HTR-8/SVneo (cell line): ENCODE measurements at regions not wholly inside any gene's neighbourhood (a gene's known extent, or its start where the extent isn't known, plus 50 kb on each side); places are given as distances from the start of the nearest gene placed in this dataset.
"Not testable (repeated sequence)": the region's sequence is repeated elsewhere in the genome, so short reads cannot be mapped to it uniquely, and the experiment has no call there.

ENCODE experiments used
- DNase-seq: peaks from one replicate; pipeline ENCODE4 v3.0.0; 2011; ENCODE audit warnings: low spot score, mixed read lengths; ENCODE audit not compliant: insufficient read length
- FAIRE-seq: peaks from 2 replicates; lab custom pipeline; 2011; peaks lifted over from hg19 to GRCh38; lab: Jason Lieb, UNC

DNA sequence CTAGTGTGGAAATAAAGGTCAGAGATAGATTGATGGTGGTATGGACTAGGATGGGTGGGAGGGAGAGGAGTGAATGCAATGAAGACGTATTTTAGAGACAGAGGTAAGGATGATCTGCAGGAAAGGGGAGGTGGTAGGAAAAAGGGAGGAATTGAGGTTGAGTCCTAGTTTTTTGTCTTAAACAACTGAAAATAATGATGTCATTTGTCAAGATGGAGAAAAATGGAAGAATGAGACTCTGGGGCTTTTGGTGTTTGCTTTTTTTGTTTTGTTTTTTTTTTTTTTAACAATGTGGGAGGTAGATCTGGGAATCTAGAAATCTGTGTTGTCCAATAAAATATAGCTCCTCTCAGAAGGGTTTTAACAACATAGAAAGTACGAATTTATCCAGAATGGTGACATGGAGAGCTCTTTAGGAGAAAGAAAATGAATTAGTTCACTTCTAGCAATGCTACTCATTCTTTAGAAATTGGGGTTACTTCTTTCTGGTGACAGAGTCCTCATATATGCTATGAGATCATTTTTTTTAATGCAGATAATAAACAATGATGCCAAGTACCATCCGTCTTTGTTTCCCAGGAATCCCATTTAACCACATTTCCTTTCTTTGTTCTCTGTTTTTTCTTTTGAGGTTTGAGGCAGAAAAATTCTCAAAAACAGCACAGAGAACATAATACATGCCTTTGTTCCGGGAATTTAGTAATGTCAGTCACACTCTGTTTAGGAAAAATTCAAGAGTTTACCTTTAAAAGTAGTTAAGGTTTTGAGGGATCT lies 225.3 kb upstream of the COX10 start:
- FAIRE-seq (no peak), DNase-seq (no peak)

DNA sequence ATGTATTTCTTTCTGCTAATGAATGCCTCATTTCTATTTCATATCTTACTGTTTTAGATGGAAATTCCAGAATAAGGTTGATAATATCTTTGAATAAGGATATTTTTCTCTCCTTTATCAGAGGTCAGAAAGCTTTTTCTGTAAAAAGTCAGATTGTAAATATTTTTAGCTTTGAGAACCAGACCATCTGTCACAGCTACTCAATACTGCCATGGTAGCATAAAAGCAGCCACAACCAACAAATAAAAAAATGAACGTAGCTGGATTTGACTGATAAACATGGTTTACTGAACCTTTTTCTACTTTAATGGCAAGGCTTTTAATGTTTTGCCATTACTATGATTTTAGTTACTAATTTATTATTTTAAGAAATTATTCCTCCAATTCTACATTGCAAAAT lies 217.4 kb upstream of the COX10 start:
- FAIRE-seq (no peak), DNase-seq (no peak)

DNA sequence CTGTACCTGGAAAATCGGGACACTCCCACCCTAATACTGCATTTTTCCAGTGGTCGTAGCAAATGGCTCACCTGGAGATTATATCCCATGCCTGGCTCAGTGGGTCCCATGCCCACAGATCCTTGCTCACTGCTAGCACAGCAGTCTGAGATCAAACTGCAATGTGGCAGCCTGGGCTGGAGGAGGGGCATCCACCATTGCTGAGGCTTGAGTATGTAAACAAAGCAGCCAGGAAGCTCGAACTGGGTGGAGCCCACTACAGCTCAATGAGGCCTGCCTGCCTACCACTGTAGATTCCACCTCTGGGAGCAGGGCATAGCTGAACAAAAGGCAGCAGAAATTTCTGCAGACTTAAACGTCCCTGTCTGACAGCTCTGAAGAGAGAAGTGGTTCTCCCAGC lies 213.6 kb upstream of the COX10 start:
- not testable (repeated sequence) for FAIRE-seq, DNase-seq

DNA sequence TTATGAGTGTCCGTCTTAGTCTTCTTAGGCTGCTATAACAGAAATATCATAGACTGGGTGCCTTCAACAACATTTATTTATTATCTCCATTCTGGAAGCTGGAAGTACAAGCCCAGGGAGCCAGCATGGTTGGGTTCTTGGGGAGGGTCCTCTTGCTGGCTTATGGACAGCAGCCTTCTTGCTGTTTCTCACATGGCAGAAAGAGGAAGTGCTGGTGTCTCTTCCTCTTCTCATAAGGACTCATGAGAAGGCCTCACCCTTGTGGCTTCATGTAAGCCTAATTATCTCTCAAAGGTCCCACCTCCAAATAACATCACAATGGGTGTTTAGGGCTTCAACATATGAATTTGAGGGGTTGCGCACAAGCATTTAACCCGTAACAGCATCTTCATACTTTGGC lies 207.0 kb upstream of the COX10 start:
- FAIRE-seq: no peak
- no peak for DNase-seq

DNA sequence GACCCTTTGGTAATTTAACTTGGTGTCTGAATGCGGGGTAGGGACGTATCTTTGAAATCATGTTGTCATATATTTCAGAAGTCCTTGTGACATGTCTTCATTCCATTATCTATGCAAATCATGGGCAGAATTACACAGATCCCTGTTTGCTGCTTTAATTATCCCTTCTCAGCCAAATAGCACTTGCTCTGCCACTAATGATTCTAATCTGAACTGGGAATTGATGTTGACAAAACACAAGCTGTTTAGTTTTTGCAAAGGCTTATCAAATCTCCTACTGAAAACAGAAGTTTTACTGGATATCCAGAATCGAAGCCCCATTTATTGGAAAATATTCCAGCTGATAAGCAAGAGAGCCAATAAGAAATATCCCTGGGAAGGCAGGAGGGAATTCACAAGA lies 205.9 kb upstream of the COX10 start:
- no peak for DNase-seq
- FAIRE-seq: no peak

DNA sequence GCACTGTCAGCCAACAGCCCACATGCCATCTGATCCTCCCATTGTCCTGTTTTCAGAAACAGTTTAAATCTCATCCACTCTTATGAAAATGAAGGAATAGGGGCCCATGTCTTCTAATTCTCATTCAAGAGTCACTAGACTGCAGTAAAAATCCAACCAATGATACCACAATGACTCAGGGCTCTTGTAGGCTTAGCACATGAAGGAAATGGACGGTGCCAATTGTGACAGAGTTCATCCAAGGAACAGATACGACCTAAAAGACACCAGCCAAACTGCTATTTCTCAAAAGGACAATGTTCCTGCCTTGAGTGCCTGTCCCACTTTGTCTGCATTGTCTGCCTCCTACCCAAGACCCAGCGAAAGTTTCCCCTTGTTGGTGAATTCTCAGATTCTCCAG lies 204.8 kb upstream of the COX10 start:
- no peak for FAIRE-seq
- DNase-seq: no peak

DNA sequence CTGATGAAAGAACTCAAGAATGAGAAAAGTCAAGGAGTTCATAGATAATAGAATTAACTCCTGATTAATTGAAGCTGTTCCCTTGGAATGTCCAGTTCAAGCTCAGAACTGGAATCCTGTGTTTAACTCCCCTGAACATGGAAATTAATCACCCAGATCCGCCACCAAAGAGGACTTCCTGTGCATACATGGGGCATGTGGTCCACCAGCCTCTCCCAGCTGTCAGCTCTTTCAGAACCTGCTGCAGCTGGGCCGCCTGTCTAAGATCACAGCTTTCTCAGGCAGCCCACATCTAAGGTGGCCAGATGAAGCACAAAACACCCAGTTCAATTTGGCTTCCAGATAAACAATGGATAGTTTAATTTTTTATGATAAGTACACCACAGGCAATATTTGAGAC lies 203.7 kb upstream of the COX10 start:
- FAIRE-seq (no peak), DNase-seq (no peak)

DNA sequence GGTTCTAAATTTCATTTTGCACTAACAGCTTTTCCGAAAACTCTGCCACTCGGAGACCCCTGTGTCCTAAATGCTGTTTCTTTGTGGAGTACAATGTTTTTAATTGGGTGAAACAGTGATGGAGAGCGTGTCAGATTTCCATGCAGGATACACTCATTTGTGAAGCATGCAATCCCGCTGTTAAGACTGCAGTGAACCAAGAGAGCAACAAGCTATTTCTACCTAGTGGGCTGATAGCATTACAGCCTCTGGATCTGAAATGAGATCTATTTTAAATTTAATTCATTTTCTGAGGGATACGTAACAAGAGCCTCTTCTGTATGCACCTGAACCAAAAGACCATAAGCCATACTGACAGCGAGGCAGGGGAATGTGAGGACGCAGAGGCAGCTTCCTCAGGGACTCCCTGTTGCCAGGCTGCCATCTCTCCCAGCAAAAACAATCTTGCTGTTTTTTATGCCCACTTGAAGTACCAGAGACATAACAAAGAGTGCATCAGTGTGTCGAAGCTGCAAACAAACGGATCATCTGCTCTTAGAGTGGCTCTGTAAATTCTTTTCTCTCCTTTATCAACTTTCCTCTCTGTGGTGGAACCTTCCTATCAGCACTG lies 199.9 kb upstream of the COX10 start:
- no peak for FAIRE-seq
- no peak for DNase-seq

DNA sequence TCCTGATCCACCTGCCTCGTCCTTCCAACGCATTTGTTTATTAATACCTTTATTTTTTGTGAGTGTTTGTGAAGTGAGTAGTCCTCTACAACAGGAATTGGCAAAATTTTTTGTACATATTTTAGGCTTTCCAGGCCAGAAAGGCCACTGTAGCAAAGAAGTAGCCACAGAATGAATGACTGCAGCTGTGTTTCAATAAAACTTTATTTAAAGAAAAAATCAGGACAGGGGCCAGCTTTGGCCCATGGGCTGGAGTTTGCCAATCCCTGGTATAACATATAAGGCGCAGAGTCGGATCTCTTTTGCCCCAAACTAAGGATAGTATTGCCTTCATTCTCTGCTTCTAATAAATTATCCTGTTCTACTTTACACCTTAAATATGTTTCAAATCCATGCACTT lies 198.0 kb upstream of the COX10 start:
- no peak for DNase-seq
- FAIRE-seq: no peak

DNA sequence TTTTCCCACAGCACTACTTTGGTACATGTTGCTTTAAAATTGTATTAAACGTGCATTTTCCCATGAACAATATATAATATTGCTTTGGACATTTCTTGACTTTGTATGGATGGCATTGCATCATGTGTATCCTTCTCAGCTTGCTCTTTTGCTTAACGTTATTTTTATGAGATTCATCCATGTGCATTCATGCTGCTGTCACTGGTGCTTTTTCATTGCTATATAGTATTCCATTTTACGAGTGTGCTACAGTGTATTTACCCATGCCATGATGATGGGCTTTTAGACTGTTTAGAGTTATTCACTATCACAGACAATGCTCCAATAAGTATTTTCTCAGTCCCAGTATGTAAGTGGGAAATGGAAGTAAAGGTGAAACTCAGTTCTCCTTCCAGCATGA lies 195.2 kb upstream of the COX10 start:
- no peak for DNase-seq
- FAIRE-seq: no peak

DNA sequence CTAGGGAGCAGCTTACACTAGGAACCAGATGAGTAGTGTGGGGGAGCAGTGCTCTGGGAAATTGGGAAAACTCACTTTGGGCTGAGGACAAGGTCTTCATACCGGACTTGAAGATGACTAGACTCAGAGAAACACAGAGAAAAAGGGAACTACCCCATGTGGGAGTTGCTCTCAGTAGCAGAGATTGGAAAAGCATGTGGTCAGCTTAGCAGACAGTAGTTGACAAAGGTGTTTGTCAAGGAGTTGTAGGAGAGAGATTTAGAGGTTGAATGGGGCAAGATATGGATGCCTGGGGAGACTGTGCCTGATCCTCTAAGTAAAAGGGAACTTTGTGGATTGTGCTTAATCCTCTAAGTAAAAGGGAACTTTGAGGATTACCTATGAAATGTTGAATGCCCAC lies 194.5 kb upstream of the COX10 start:
- DNase-seq (no peak), FAIRE-seq (no peak)

DNA sequence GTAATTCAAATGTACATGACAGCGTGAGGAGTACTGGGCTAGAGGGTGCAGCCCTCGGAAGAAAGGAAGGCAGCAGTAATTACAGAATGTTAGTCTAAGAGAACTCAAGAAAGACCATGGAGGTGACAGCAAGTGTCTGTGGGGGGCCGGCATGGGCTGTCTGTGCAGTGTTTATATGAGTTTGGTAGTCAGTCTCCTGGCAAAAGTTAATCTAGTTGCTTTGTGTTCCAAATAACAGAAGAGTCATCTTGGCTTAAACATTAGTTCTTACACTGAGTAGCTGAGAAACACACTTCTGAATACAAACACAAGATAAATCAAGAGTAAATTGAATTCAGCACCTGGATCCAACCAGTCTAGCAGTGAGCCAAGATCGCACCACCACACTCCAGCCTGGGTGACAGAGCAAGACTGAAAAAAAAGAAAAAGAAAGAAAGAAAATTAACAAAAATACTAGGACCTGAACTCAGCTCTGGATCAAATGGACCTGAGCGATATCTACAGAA lies 189.3 kb upstream of the COX10 start:
- FAIRE-seq: no peak
- no peak for DNase-seq

DNA sequence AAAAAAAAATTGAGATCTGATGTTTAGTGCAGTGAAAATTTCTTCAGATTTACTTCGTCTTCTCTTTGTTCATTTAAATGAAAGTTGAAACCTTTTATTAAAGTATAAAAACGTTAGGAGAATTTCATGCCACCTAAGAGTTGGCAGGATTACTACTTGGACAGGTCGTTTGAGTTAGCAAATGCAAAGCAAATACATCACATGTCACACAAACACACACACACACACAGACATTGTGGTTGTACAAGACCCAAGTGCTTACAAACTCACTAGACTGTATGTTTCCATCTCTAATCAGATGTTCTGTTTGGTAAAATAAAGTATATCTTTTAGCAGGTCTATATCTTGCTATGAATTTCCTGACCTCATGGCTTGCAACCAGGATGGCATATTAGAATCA lies 185.6 kb upstream of the COX10 start:
- FAIRE-seq: no peak

DNA sequence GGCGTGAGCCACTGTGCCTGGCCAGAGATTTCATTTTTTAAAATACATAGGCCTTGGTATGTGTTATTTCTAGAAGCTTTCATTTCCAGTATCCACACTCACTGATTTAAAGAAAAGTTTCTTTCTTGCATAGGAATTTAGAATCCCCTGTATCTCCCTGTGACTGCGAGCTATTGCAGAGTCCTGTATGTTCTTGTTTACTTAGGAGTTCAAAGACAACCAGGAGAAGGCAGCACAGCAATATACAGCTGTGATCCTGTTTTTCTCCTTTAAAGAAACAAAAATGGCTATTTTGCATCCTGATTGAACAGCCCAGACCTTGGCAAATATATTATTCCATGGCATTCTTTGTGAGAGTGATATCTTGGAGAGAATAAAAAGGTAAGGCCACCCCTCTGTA lies 185.0 kb upstream of the COX10 start:
- no peak for FAIRE-seq
- DNase-seq: no peak

More for the DNA sequence above, 185.6 kb upstream of the COX10 start:
- no peak for DNase-seq

DNA sequence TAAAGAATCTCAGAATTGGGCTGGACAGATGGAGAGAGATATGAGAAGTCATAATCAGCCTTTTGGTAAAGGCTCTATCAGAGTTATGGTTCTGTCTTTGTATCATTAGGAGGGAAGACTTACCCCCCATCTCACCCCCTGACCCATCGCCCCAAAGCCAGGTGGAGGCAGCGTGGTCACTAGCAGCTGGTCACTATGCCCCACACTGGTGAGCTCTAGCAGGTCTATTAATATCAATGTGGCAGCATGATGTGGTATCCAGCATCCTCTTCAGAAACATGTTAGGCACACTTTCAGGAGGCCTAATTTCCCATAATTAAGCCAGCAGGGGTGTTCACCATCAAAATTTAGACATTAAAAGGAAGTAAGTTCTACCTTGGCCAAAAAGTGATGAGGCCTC lies 183.8 kb upstream of the COX10 start:
- no peak for DNase-seq
- FAIRE-seq: no peak

DNA sequence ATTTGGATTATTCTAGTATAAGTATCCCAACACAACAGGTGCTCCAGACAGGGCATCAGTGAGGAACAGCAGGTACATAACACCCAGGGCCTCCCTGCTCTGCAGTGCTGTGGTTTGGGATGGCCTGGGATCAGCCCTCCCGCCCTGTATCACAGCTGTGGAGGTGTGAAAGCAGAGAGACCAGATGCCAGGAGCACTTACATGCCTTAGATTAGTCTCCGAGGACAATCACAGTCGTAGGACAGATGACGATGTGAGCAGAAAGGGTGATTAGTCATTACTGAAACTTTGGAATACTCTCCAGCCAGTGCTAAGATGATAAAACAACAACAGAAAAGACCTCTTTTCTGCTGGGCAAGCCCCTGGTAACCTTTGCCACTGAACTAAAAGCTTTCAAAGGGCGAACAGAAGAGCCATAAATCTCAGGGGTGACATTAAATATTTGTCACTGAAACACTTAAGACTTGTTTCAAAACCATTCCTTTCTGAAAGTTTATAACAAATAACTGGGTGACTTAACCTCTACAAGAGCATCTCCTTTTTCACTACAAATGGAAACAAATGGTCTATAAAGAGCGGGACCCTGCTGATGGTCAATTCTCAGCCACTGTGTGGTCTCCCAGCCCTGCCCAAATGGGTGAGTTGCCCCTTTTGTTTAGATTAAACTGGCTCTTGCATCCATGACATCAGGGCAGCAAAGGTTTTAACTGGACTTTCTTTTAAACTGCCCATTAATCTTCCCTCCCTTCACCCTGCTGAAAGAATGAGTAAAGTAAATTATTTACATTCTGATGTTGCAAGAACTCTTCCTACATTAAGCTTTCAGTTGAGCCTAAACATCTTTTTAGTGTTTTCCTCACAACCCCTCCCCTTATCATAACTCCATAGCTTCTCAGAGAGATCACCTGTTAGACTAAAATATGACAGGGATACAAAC lies 183.1 kb upstream of the COX10 start:
- FAIRE-seq (no peak), DNase-seq (no peak)

DNA sequence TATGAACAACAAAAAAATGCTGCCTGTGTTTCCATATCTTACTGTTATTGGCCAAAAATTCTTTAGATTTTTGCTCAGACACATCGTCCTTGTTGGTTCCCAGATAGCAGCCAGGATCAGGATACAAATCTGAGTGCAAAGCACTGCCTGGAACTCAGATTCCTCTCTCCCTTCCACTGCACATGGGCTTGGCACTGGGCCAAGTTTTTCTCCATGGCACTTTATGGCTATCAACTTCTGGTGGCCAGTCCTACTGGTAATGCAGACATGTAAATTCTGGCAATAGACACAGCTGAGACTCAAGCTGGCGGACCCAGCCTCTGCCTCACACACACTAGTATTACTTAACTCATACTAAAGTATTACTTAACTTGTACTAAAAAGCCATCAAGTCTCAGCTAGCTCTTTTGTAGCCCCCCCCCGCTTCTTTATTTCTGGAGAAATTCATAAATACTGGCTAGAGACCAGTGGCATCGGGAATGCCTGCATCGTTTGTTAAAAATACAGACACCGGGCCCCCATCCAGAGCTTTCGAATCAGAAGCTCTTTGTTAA lies 181.2 kb upstream of the COX10 start:
- DNase-seq (no peak), FAIRE-seq (no peak)

DNA sequence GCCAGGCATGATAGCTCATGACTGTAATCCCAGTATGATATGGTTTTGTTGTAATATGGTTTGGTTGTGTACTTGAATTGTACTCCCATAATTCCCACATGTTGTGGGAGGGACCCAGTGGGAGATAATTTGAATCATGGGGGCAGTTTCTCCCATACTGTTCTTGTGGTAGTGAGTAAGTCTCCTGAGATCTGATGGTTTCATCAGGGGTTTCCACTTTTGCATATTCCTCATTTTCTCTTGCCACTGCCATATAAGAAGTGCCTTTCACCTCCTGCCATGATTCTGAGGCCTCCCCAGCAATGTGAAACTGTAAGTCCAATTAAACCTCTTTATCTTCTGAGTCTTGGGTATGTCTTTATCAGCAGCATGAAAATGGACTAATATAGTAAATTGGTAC lies 160.3 kb upstream of the COX10 start:
- FAIRE-seq, DNase-seq: not testable (repeated sequence)

DNA sequence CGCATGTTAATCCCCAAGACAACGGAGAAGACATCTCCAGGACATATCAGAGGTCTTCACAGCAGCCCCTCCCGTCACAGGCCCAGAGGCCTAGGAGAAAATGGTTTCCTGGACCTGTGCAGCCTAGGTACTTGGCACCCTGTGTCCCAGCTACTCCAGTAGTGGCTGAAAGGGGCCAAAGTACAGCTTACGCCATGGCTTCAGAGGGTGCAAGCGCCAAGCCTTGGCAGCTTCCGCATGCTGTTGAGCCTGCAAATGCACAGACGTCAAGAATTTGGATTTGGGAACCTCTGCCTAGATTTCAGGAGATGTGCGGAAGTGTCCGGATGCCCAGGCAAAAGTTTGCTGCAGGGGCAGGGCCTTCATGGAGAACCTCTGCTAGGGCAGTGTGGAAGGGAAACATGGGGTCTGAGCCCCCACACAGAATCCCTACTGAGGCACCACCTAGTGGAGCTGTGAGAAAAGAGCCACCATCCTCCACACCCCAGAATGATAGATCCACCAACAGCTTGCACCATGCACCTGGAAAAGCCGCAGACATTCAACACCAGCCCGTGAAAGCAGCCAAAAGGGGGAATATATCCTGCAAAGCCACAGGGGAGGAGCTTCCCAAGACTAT lies 159.3 kb upstream of the COX10 start:
- DNase-seq (no peak), FAIRE-seq (no peak)

DNA sequence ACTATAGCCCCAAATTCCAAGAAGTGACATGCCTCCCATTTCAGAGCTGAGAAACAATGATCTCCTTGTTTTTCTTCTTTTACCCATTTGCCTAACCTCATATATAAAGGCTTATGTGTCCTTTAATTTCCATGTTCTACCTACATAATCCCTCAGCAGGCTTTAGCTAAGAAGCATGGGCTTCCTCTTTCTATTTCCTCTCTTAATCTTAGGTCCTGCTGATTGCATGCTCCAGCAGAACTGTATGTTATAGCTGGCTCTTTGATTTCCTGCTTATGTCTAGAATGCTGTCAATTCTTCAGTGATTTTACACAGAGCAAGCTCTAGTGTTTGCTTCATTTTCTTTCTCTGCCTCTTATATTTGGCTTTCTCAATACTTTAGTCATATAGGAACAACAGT lies 151.7 kb upstream of the COX10 start:
- DNase-seq (no peak), FAIRE-seq (no peak)
